Caco-2 (cell line): ENCODE measurements at regions not wholly inside any gene's neighbourhood (a gene's known extent, or its start where the extent isn't known, plus 50 kb on each side); places are given as distances from the start of the nearest gene placed in this dataset.
A peak's percentile ranks its signal among the peaks of the same experiment; 100 is the strongest.

Source experiments
- BruUV-seq: library from RNA; stranded (reverse); fragments of 400-500 nt; replicated peaks from 2 replicates; lab custom pipeline; 2021; lab: Mats Ljungman, UMichigan
- CTCF ChIA-PET: fragments of 300-600 bp; sonication (Branson Sonifier 250); formaldehyde crosslinking; loops from one replicate; lab custom pipeline; 2022; ENCODE audit warnings: antibody characterized with exemption; lab: Charles Lee
- POLR2A ChIA-PET: fragments of 300-600 bp; sonication (Branson Sonifier 250); formaldehyde crosslinking; loops from one replicate; lab custom pipeline; 2022; ENCODE audit warnings: antibody characterized with exemption; lab: Charles Lee
- DNase-seq, 2 experiments: peaks; one replicate each; pipeline versions ENCODE4 v3.0.0 to v3.0.0-alpha.2; 2020 to 2022
- H3K27me3 ChIP-seq: replicated peaks from 2 replicates; pipeline ENCODE4 v1.6.0; 2011; ENCODE audit warnings: low read length; ENCODE audit not compliant: control insufficient read depth, insufficient read depth
- H3K36me3 ChIP-seq: 2 replicates; pipeline ENCODE4 v1.5.1; 2011; ENCODE audit warnings: low read length; ENCODE audit not compliant: control insufficient read depth, insufficient read depth
- H3K4me1 ChIP-seq: fragments of 250-450 bp; sonication (Bioruptor Pico); 2 replicates; pipeline ENCODE4 v1.5.1; 2020; ENCODE audit warnings: mild to moderate bottlenecking
- H3K4me3 ChIP-seq: 2 replicates; pipeline ENCODE4 v1.5.1; 2011; ENCODE audit warnings: low read depth, mild to moderate bottlenecking, control low read depth, low read length
- H3K9me3 ChIP-seq: fragments of 250-450 bp; sonication (Bioruptor Pico); 2 replicates; pipeline ENCODE4 v1.5.1; 2020; ENCODE audit warnings: mild to moderate bottlenecking, moderate library complexity
- H3K27ac Mint-ChIP-seq: one replicate; pipeline ENCODE4 v1.8.0; 2022; ENCODE audit warnings: mixed read lengths; ENCODE audit not compliant: unreplicated experiment
- H3K27me3 Mint-ChIP-seq: one replicate; pipeline ENCODE4 v1.8.0; 2022; ENCODE audit warnings: mixed read lengths; ENCODE audit not compliant: insufficient read depth, unreplicated experiment
- H3K36me3 Mint-ChIP-seq: one replicate; pipeline ENCODE4 v1.8.0; 2022; ENCODE audit warnings: mild to moderate bottlenecking, mixed read lengths; ENCODE audit not compliant: insufficient read depth, unreplicated experiment
- H3K4me1 Mint-ChIP-seq: one replicate; pipeline ENCODE4 v1.8.0; 2022; ENCODE audit warnings: low read depth, mixed read lengths; ENCODE audit not compliant: unreplicated experiment
- H3K4me3 Mint-ChIP-seq: one replicate; pipeline ENCODE4 v1.8.0; 2022; ENCODE audit warnings: mild to moderate bottlenecking, moderate library complexity, mixed read lengths; ENCODE audit not compliant: unreplicated experiment
- H3K9me3 Mint-ChIP-seq: one replicate; pipeline ENCODE4 v1.8.0; 2022; ENCODE audit warnings: mixed read lengths; ENCODE audit not compliant: unreplicated experiment
- CTCF ChIP-seq, 2 experiments: fragments of 200-600 bp in 1 of 2; IDR thresholded peaks; 1 replicate in 1 of 2; 2 replicates in 1 of 2; pipeline versions ENCODE4 v1.5.1 to v1.8.0; 2011 to 2022; ENCODE audit warnings: antibody characterized with exemption in 1 of 2, control low read depth in 1 of 2, inconsistent platforms in 1 of 2, low read depth in 1 of 2, low read length in 1 of 2, mild to moderate bottlenecking in 1 of 2, moderate library complexity in 1 of 2; ENCODE audit not compliant: insufficient read depth in 1 of 2, severe bottlenecking in 1 of 2, unreplicated experiment in 1 of 2
- intact Hi-C: fragments of 100-400 bp; cut with micrococcal nuclease; formaldehyde crosslinking; loops from one replicate; pipeline ENCODE4 v1.10.0; 2022; ENCODE audit not compliant: unreplicated experiment

GRCh38 chr20:56826705-56827665 is 197.9 kb downstream of the TFAP2C start:
- H3K27ac Mint-ChIP-seq = no peak overlapping the region
- BruUV-seq = no TSS peak
- Histone ChIP-seq H3K27me3 (no peaks in the 10 kb centered on the region), H3K4me1 (no peaks in the 10 kb centered on the region), H3K4me3 (no peak overlapping the region), H3K36me3 (no peaks in the 10 kb centered on the region), H3K9me3 (no peaks in the 10 kb centered on the region)
- no peak overlapping the region for H3K4me3 Mint-ChIP-seq
- ChIA-PET CTCF (interaction anchor here (0.6 to 1.5 kb wide), 2 partner anchors 17 to 147 kb away, joined by 3 read pairs; no protein-coding TSS in a partner anchor), POLR2A (no interaction called here)
- DNase-seq = peak; percentile 38 to 48
- TF ChIP-seq CTCF (IDR thresholded peaks at IDR 0.05; ENCODE audit: insufficient read depth in 1 of 2, low read depth in 1 of 2, low read length in 1 of 2, severe bottlenecking in 1 of 2, unreplicated experiment in 1 of 2) = no peak
- H3K36me3 Mint-ChIP-seq = no peaks in the 10 kb centered on the region
- peaks cover 8% of the 10 kb centered on the region for H3K27me3 Mint-ChIP-seq
- intact Hi-C loops = no loop called here
- H3K4me1 Mint-ChIP-seq = peaks cover 25% of the 10 kb centered on the region
- no peaks in the 10 kb centered on the region for H3K9me3 Mint-ChIP-seq

GRCh38 chr20:56827763-56828162 is 198.7 kb downstream of the TFAP2C start:
- intact Hi-C loops = no loop called here
- ChIA-PET POLR2A (no interaction called here), CTCF (no interaction called here)
- H3K36me3 Mint-ChIP-seq = no peaks in the 10 kb centered on the region
- Histone ChIP-seq H3K4me3 (no peak overlapping the region), H3K4me1 (no peaks in the 10 kb centered on the region), H3K9me3 (no peaks in the 10 kb centered on the region), H3K36me3 (no peaks in the 10 kb centered on the region), H3K27me3 (no peaks in the 10 kb centered on the region)
- peaks cover 8% of the 10 kb centered on the region for H3K27me3 Mint-ChIP-seq
- no peaks in the 10 kb centered on the region for H3K9me3 Mint-ChIP-seq
- no peak for TF ChIP-seq CTCF (IDR thresholded peaks at IDR 0.05; ENCODE audit: insufficient read depth in 1 of 2, low read depth in 1 of 2, low read length in 1 of 2, severe bottlenecking in 1 of 2, unreplicated experiment in 1 of 2)
- no peak overlapping the region for H3K27ac Mint-ChIP-seq
- no TSS peak for BruUV-seq
- H3K4me1 Mint-ChIP-seq = peaks cover 25% of the 10 kb centered on the region
- no peak for DNase-seq
- H3K4me3 Mint-ChIP-seq = no peak overlapping the region

GRCh38 chr20:56828402-56828801 is 199.3 kb downstream of the TFAP2C start:
- no peaks in the 10 kb centered on the region for H3K36me3 ChIP-seq
- no TSS peak for BruUV-seq
- no peaks in the 10 kb centered on the region for H3K4me1 ChIP-seq
- TF ChIP-seq CTCF (IDR thresholded peaks at IDR 0.05; ENCODE audit: insufficient read depth in 1 of 2, low read depth in 1 of 2, low read length in 1 of 2, severe bottlenecking in 1 of 2, unreplicated experiment in 1 of 2) = no peak
- CTCF ChIA-PET = interaction anchor here (1.2 kb wide), 1 partner anchor 16 kb away, joined by 3 read pairs; no protein-coding TSS in a partner anchor
- H3K27me3 ChIP-seq = no peaks in the 10 kb centered on the region
- H3K9me3 ChIP-seq = no peaks in the 10 kb centered on the region
- H3K4me3 Mint-ChIP-seq = no peak overlapping the region
- no peak overlapping the region for H3K27ac Mint-ChIP-seq
- H3K4me3 ChIP-seq = no peak overlapping the region
- peaks cover 10% of the 10 kb centered on the region for H3K27me3 Mint-ChIP-seq
- intact Hi-C loops = no loop called here
- no peaks in the 10 kb centered on the region for H3K9me3 Mint-ChIP-seq
- peaks cover 25% of the 10 kb centered on the region for H3K4me1 Mint-ChIP-seq
- no peaks in the 10 kb centered on the region for H3K36me3 Mint-ChIP-seq
- DNase-seq = no peak
- POLR2A ChIA-PET = no interaction called here
